AG09309 (cell line): ENCODE measurements at regions not wholly inside any gene's neighbourhood (a gene's known extent, or its start where the extent isn't known, plus 50 kb on each side); places are given as distances from the start of the nearest gene placed in this dataset.

Experiments
- DNase-seq: peaks from one replicate; pipeline ENCODE4 v3.0.0-alpha.2; 2010; ENCODE audit warnings: low read depth
- H3K4me3 ChIP-seq: 2 replicates; pipeline ENCODE4 v1.5.1; 2011; ENCODE audit warnings: mild to moderate bottlenecking, low read depth, low read length, moderate library complexity; ENCODE audit not compliant: control insufficient read depth
- CTCF ChIP-seq: IDR thresholded peaks from 2 replicates; pipeline ENCODE4 v1.5.1; 2011; ENCODE audit warnings: mild to moderate bottlenecking, low read depth, low read length, inconsistent platforms; ENCODE audit not compliant: insufficient read depth, control insufficient read depth; ENCODE audit errors: missing control alignments

- no peak overlapping the region for H3K4me3 ChIP-seq
These were observed 140.6 kb downstream of the PXDC1 start for GRCh38 chr6:3610921-3611320.

GRCh38 chr6:3610206-3610605 lies 141.3 kb downstream of the PXDC1 start:
- no peak for DNase-seq
- no peak for TF ChIP-seq CTCF
- no peak overlapping the region for H3K4me3 ChIP-seq

More at GRCh38 chr6:3610921-3611320, 140.6 kb downstream of the PXDC1 start:
- no peak for TF ChIP-seq CTCF
- no peak for DNase-seq

DNA sequence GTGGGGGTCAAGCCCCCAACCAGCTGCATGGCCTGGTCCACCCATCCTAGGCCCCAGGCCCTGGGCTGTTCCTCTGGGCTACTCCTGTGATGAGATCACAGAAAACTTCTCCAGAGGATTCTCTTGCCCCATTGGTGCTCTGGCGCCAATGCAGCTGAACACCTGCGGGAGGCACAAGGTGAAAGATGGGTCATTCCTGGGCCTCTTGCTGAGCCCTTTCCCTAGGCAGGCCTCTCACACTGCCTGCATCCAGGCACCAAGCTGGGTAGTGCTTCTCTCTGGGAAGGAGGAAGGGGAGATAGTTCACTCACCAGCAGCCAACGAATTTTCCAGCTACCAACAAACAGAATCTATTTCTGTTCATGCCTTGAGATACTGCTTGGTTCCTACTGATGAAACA lies 142.1 kb downstream of the PXDC1 start:
- no peak for DNase-seq
- TF ChIP-seq CTCF = no peak
- no peak overlapping the region for H3K4me3 ChIP-seq

GRCh38 chr6:3608159-3608558 lies 143.4 kb downstream of the PXDC1 start:
- DNase-seq = no peak
- no peak for TF ChIP-seq CTCF
- H3K4me3 ChIP-seq = no peak overlapping the region

- DNase-seq = no peak
- TF ChIP-seq CTCF = no peak
- no peak overlapping the region for H3K4me3 ChIP-seq
These were observed 143.9 kb downstream of the PXDC1 start for GRCh38 chr6:3607599-3607998.

DNA sequence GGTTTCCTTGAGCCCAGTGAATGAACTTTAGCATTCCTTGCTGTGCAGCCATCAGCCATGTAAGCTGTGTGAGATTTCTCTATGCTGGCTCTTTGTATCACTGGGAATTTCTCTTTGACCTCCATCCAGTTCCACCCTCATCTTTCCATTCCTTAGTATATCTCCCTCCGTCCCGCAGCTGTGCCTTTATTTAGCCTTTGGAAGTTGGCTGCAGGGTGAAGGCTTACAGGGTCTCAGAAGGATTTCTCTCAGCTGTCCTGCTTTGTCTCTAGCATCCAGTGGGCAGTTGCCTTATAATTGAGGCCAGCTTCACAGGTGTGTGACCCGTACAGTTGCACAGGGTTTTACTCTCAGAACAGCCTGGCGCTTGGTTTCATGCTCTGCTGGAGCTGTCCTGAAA lies 144.3 kb downstream of the PXDC1 start:
- DNase-seq = no peak
- H3K4me3 ChIP-seq = no peak overlapping the region
- TF ChIP-seq CTCF = no peak
